ENCODE measurements at regions not wholly inside any gene's neighbourhood (a gene's known extent, or its start where the extent isn't known, plus 50 kb on each side); places are given as distances from the start of the nearest gene placed in this dataset.

GRCh38 chr5:156240414-156240813 lies 86.5 kb upstream of the SGCD start:
- DNase-seq (ENCODE audit: low read depth) = peak; percentile 4
- TF ChIP-seq CTCF (IDR thresholded peaks at IDR 0.05; ENCODE audit: insufficient read depth, low read depth, low read length, missing control alignments) = no peak

GRCh38 chr5:156241266-156241665 lies 85.7 kb upstream of the SGCD start:
- H3K4me3 ChIP-seq (ENCODE audit: low read depth, low read length) = no peak overlapping the region
- TF ChIP-seq CTCF (IDR thresholded peaks at IDR 0.05; ENCODE audit: insufficient read depth, low read depth, low read length, missing control alignments) = no peak
- DNase-seq (ENCODE audit: low read depth) = no peak

More at GRCh38 chr5:156240414-156240813, 86.5 kb upstream of the SGCD start:
- no peak overlapping the region for H3K4me3 ChIP-seq (ENCODE audit: low read depth, low read length)

GRCh38 chr5:156245895-156246294 lies 81.1 kb upstream of the SGCD start:
- H3K4me3 ChIP-seq (ENCODE audit: low read depth, low read length) = no peak overlapping the region
- no peak for DNase-seq (ENCODE audit: low read depth)
- no peak for TF ChIP-seq CTCF (IDR thresholded peaks at IDR 0.05; ENCODE audit: insufficient read depth, low read depth, low read length, missing control alignments)

DNA sequence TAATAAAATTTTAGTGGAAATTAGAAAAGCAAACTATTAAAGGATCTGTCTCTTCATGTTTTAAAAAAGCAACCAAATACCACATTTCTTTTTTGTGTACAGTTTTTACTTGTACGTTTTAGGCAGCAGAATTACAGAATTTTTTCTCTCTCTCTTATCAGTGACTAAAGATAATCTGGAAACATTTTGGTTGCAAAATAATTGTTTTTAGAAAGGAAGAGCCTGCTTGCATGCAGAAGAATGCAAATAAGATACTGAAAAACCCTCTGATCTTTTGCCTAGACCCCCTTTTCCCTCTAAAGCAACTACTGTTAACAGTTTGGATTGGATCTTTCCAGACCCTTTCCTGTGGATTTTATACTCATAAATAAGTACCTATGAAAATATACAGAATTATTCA lies 75.9 kb upstream of the SGCD start:
- no peak for TF ChIP-seq CTCF (IDR thresholded peaks at IDR 0.05; ENCODE audit: insufficient read depth, low read depth, low read length, missing control alignments)
- no peak overlapping the region for H3K4me3 ChIP-seq (ENCODE audit: low read depth, low read length)
- DNase-seq (ENCODE audit: low read depth) = no peak

DNA sequence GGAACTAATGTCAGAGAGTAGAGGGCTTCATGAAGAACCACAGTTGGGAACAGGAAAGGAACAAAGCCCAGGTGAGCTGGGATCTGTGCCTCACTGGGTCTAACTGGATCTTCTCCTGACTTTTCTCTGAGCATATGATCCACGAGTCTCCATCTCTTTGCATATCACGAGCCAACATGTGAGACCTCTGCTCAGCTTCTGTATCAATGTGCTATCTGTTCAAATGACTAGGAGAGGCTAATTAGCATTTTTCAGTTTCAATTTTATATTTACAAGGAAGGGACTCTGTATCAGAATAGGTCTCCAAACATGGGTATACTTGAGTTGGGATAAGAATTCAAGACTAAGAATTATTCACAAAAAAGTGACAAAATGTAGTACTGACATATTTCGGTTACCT lies 73.8 kb upstream of the SGCD start:
- no peak for TF ChIP-seq CTCF (IDR thresholded peaks at IDR 0.05; ENCODE audit: insufficient read depth, low read depth, low read length, missing control alignments)
- no peak for DNase-seq (ENCODE audit: low read depth)
- no peak overlapping the region for H3K4me3 ChIP-seq (ENCODE audit: low read depth, low read length)

GRCh38 chr5:156254196-156254595 lies 72.8 kb upstream of the SGCD start:
- no peak for TF ChIP-seq CTCF (IDR thresholded peaks at IDR 0.05; ENCODE audit: insufficient read depth, low read depth, low read length, missing control alignments)
- DNase-seq (ENCODE audit: low read depth) = no peak
- H3K4me3 ChIP-seq (ENCODE audit: low read depth, low read length) = no peak overlapping the region

DNA sequence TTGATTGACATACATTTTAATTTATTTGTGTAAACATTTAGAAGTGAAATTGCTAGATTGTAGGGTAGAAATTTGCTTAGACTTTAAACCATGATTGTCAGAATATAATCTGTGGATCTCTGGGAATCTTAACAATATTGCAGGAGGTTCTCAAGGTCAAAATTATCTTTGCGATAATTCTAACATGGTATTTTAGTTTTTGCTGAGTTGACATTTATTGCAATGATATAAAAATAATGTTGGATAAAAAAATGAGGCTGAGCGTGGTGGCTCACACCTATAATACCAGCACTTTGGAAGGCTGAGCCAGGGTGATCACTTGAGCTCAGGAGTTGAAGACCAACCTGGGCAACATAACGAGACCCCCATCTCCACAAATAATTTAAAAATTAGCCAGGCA lies 70.3 kb upstream of the SGCD start:
- TF ChIP-seq CTCF (IDR thresholded peaks at IDR 0.05; ENCODE audit: insufficient read depth, low read depth, low read length, missing control alignments) = no peak
- no peak for DNase-seq (ENCODE audit: low read depth)
- no peak overlapping the region for H3K4me3 ChIP-seq (ENCODE audit: low read depth, low read length)

Measured in GM12865 (cell line).